ENCODE measurements at regions not wholly inside any gene's neighbourhood (a gene's known extent, or its start where the extent isn't known, plus 50 kb on each side); places are given as distances from the start of the nearest gene placed in this dataset.
"Not testable (repeated sequence)": the region's sequence is repeated elsewhere in the genome, so short reads cannot be mapped to it uniquely, and the experiment has no call there.

GRCh38 chr2:7732497-7732896 is 815.3 kb downstream of the RNF144A start:
- no peak for DNase-seq

- DNase-seq, result no peak
These were observed 819.6 kb downstream of the RNF144A start for GRCh38 chr2:7736646-7737305.

- no peak for DNase-seq
These were observed 821.4 kb downstream of the RNF144A start for GRCh38 chr2:7738596-7738995.

GRCh38 chr2:7740114-7740513 is 822.9 kb downstream of the RNF144A start:
- DNase-seq, result no peak

- no peak for DNase-seq
These were observed 825.1 kb downstream of the RNF144A start for GRCh38 chr2:7742301-7742700.

- DNase-seq, result no peak
These were observed 827.6 kb downstream of the RNF144A start for GRCh38 chr2:7744827-7745226.

GRCh38 chr2:7745369-7745768 is 828.2 kb downstream of the RNF144A start:
- no peak for DNase-seq

- DNase-seq, result no peak
These were observed 831.7 kb downstream of the RNF144A start for GRCh38 chr2:7748717-7749415.

GRCh38 chr2:7749895-7750559 is 832.8 kb downstream of the RNF144A start:
- no peak for DNase-seq

- no peak for DNase-seq
These were observed 835.1 kb downstream of the RNF144A start for GRCh38 chr2:7752291-7752690.

- no peak for DNase-seq
These were observed 836.6 kb downstream of the RNF144A start for GRCh38 chr2:7753777-7754176.

- DNase-seq, result no peak
These were observed 838.7 kb downstream of the RNF144A start for GRCh38 chr2:7755879-7756278.

- no peak for DNase-seq
These were observed 841.0 kb downstream of the RNF144A start for GRCh38 chr2:7758073-7758759.

GRCh38 chr2:7759898-7760297 is 842.7 kb downstream of the RNF144A start:
- DNase-seq, result no peak

- not testable (repeated sequence) for DNase-seq
These were observed 846.2 kb downstream of the RNF144A start for GRCh38 chr2:7763418-7763817.

GRCh38 chr2:7765236-7765635 is 848.0 kb downstream of the RNF144A start:
- no peak for DNase-seq

GRCh38 chr2:7766088-7766722 is 849.0 kb downstream of the RNF144A start:
- no peak for DNase-seq

GRCh38 chr2:7766978-7767565 is 849.9 kb downstream of the RNF144A start:
- DNase-seq, result no peak

- DNase-seq, result no peak
These were observed 850.7 kb downstream of the RNF144A start for GRCh38 chr2:7767902-7768301.

GRCh38 chr2:7771781-7772180 is 854.6 kb downstream of the RNF144A start:
- DNase-seq, result no peak

- no peak for DNase-seq
These were observed 856.4 kb downstream of the RNF144A start for GRCh38 chr2:7773362-7774360.
